HG03066 (cell line): ENCODE measurements at regions not wholly inside any gene's neighbourhood (a gene's known extent, or its start where the extent isn't known, plus 50 kb on each side); places are given as distances from the start of the nearest gene placed in this dataset.
A peak's percentile ranks its signal among the peaks of the same experiment; 100 is the strongest.

Experiments used
- ATAC-seq: cut with Tn5 transposase; IDR thresholded peaks from one replicate; pipeline ENCODE4 v1.9.1; 2021; ENCODE audit warnings: low read depth; ENCODE audit not compliant: unreplicated experiment

DNA sequence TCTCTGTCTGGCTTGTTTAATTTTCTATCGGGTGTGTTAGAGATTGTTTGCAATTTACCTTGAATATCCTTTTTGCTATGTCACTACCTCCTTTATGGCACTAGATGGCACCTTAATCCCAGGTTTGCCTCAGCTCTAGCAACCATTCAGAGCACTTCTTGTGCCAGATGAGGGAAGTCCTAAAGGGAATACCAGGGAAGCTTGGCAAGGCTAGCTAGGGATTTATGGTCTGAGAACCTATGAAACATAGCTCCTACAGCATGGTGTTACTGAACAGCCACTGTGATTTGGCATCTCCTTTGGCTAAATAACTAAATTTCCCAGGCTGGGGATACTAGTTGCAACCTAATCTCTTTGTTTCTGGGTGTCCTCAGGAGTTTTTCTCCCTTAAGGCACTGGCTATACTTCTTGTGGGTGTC lies 69.0 kb upstream of the VOPP1 start:
- ATAC-seq, result peak; percentile 85

DNA sequence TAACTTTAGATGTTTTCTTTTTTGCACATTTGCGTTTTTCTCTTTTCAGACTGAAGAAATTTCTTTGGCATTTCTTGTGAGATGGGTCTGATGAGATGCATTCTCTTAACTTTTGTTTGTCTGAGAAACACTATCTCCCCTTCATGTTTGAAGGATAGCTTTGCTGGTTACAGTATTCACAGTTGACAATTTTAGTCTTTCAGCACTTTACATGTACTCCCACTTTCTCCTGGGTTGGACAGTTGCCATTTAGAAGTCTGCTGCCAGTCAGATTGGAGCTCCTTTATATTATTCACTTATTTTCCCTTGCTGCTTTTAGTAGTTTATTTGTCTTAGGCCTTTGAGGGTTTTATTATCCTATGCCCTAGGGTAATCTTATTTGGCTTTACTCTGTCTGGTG lies 67.3 kb upstream of the VOPP1 start:
- ATAC-seq, result no peak

- no peak for ATAC-seq
Measured at GRCh38 chr7:55629051-55629677, 56.9 kb upstream of the VOPP1 start.

GRCh38 chr7:55624813-55625212 lies 52.5 kb upstream of the VOPP1 start:
- no peak for ATAC-seq

- no peak for ATAC-seq
Measured at GRCh38 chr7:55623617-55624016, 51.3 kb upstream of the VOPP1 start.

DNA sequence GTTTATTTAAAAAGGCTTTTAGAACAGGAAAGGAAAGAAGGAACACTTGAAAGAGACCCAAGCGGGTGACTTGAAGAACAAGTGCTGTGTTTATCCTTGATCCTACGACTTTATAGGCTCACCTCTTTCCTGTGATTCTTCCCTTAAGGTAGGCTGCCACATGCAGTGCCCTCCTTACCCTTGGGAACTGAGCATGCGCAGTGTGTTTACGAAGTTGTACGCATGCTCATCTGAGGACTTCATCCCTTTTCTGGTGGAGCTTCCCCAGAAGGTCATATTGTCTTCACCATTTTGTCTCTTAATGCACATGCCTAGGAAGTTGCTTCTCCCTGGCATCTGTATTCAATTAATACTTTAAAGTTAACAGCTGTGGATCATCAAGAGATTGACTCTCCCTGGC lies 49.9 kb upstream of the VOPP1 start:
- no peak for ATAC-seq
